Skeletal muscle tissue (tissue), 3 donors: ENCODE measurements at regions not wholly inside any gene's neighbourhood (a gene's known extent, or its start where the extent isn't known, plus 50 kb on each side); places are given as distances from the start of the nearest gene placed in this dataset.

Experiments
- H3K27ac ChIP-seq: one replicate; pipeline ENCODE4 v1.7.0; 2013; ENCODE audit warnings: mild to moderate bottlenecking, low read depth, low read length, inconsistent platforms
- H3K27me3 ChIP-seq, 3 donors: one replicate each; pipeline ENCODE4 v1.7.0; 2013; ENCODE audit warnings: low read length in 3 of 3; ENCODE audit not compliant: control insufficient read depth in 3 of 3, insufficient read depth in 3 of 3
- H3K36me3 ChIP-seq, 3 donors: one replicate each; pipeline ENCODE4 v1.7.0; 2013; ENCODE audit warnings: low read length in 3 of 3; ENCODE audit not compliant: control insufficient read depth in 3 of 3, insufficient read depth in 3 of 3
- H3K4me1 ChIP-seq, 3 donors: one replicate each; pipeline ENCODE4 v1.7.0; 2013; ENCODE audit warnings: low read length in 3 of 3, mild to moderate bottlenecking in 3 of 3; ENCODE audit not compliant: control insufficient read depth in 3 of 3, insufficient read depth in 3 of 3
- H3K4me3 ChIP-seq, 3 donors: one replicate each; pipeline ENCODE4 v1.7.0; 2013; ENCODE audit warnings: low read length in 3 of 3
- H3K9ac ChIP-seq, 3 donors: one replicate each; pipeline ENCODE4 v1.7.0; 2013; ENCODE audit warnings: low read length in 3 of 3, mild to moderate bottlenecking in 3 of 3, moderate library complexity in 2 of 3, low read depth in 1 of 3
- H3K9me3 ChIP-seq, 3 donors: one replicate each; pipeline ENCODE4 v1.7.0; 2013; ENCODE audit warnings: low read length in 3 of 3; ENCODE audit not compliant: control insufficient read depth in 3 of 3
- donor health status: Osteomylitis.

DNA sequence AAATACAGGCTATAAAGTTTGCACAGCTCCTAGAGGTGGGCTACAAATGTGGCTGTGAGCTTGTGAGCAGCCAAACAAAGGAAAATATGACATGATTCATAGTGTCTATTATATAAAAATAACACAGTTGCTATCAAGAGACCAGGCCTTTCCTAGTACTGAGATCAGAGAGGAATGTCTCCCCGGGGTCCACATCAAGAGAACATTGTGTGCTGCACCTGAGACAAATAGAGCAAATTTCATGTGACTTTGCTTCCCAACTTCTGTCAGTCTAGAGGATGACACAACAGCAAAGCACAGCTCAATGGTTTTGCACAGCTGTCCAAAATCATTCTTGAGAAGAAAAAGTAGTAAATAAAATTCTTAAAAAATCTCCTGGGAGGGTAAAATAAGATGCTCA is 297.5 kb upstream of the PRKD1 start:
- H3K4me1 ChIP-seq, result peaks cover 9 to 23% (median 17%) of the 10 kb centered on the region in 3 donors
- H3K27ac ChIP-seq, result no peak overlapping the region
- no peaks in the 10 kb centered on the region for H3K36me3 ChIP-seq
- no peak overlapping the region for H3K9ac ChIP-seq
- H3K9me3 ChIP-seq, result no peaks in the 10 kb centered on the region
- H3K4me3 ChIP-seq, result no peak overlapping the region
- H3K27me3 ChIP-seq, result no peaks in the 10 kb centered on the region

DNA sequence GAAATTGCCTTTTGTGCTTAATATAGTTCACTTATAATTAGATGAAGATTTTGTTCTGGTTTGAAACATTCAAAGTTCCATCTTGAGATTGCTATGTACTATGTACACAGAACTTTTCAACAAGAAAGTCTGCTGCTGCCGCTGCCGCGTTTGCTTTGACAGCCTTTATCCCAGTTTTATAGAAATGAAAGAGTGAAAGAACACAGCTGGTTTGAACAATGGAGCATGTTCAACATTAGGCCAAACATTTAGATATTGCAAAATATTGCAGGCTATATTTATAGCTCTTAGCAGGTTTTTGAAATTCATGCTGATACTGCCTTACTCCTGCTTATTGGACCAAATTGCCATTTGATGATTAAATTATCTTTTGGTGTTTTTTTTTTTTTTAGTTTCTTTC is 299.8 kb upstream of the PRKD1 start:
- peaks cover 4 to 21% (median 16%) of the 10 kb centered on the region in 3 donors for H3K4me1 ChIP-seq
- H3K4me3 ChIP-seq, result no peak overlapping the region
- no peak overlapping the region for H3K9ac ChIP-seq
- no peaks in the 10 kb centered on the region for H3K9me3 ChIP-seq
- no peaks in the 10 kb centered on the region for H3K36me3 ChIP-seq
- H3K27me3 ChIP-seq, result no peaks in the 10 kb centered on the region
- no peak overlapping the region for H3K27ac ChIP-seq

GRCh38 chr14:30227876-30228275 is 300.2 kb upstream of the PRKD1 start:
- Histone ChIP-seq H3K27me3 (no peaks in the 10 kb centered on the region), H3K9me3 (no peaks in the 10 kb centered on the region), H3K9ac (no peak overlapping the region), H3K36me3 (no peaks in the 10 kb centered on the region), H3K4me3 (no peak overlapping the region), H3K4me1 (peaks cover 4 to 21% (median 14%) of the 10 kb centered on the region in 3 donors), H3K27ac (no peak overlapping the region)

DNA sequence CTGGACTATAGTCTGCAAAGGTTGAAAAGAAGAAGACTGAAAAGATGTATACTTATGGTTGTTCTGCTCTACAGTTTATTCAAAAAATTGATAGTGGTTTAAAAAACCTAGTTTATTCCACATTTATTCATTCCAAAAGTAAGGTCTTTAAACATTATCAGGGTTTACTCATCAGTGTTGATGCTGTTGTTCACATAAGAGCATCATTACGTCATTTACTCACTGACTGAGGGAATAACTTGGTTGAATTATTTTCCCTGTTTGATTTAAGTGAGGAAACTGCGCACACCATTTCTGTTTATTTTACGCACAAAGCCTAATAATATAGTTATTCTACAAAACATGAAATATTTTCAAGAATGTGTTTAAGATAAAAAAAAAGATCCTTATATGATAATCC is 303.1 kb upstream of the PRKD1 start:
- H3K9me3 ChIP-seq, result no peaks in the 10 kb centered on the region
- H3K27ac ChIP-seq, result no peak overlapping the region
- no peaks in the 10 kb centered on the region for H3K27me3 ChIP-seq
- H3K4me1 ChIP-seq, result peaks cover 0 to 3% (median 0%) of the 10 kb centered on the region in 3 donors
- H3K9ac ChIP-seq, result no peak overlapping the region
- no peaks in the 10 kb centered on the region for H3K36me3 ChIP-seq
- no peak overlapping the region for H3K4me3 ChIP-seq

DNA sequence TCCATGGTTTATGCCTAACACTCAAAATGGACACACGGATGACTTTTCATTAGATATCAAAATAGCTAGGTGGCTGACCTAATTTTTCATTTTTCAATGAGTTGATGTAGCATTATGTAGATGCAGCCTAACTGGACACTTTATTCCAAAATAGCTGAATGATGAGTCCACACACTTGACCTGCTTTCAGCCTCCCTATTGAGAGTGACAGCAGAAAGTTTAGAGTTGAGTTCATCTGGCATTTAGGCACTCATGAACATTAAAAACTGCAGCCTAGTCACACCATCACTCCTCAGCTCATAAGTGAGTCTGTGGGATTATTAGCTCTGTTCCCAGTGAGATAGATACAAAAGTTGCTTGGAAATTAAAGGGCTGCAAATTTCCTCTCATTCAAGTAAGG is 307.3 kb upstream of the PRKD1 start:
- no peaks in the 10 kb centered on the region for H3K36me3 ChIP-seq
- no peaks in the 10 kb centered on the region for H3K9me3 ChIP-seq
- H3K4me1 ChIP-seq, result no peaks in the 10 kb centered on the region
- H3K27ac ChIP-seq, result no peak overlapping the region
- no peak overlapping the region for H3K4me3 ChIP-seq
- no peaks in the 10 kb centered on the region for H3K27me3 ChIP-seq
- no peak overlapping the region for H3K9ac ChIP-seq

DNA sequence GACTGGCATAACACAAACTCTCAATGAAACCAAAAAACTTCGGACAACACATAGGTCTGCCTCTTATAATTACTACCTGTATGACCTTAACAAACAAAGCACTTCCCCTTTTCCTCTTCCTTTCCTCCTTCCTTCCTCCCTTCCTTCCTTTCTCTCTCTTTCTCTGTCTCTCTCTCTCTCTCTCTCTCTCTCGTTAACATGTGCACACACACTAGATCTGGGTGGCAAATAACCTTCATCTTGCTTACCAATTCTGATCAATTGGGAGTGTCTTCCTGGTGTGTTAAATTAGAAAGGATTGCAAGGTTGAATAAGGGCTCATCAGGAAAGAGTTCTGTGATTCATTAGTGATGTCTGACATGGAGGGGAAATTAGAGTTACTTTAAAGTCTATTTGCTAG is 307.8 kb upstream of the PRKD1 start:
- Histone ChIP-seq H3K4me1 (no peaks in the 10 kb centered on the region), H3K9ac (no peak overlapping the region), H3K36me3 (no peaks in the 10 kb centered on the region), H3K9me3 (no peaks in the 10 kb centered on the region), H3K27ac (no peak overlapping the region), H3K4me3 (no peak overlapping the region), H3K27me3 (no peaks in the 10 kb centered on the region)

GRCh38 chr14:30238936-30239335 is 311.3 kb upstream of the PRKD1 start:
- Histone ChIP-seq H3K9ac (no peak overlapping the region), H3K4me3 (no peak overlapping the region), H3K36me3 (no peaks in the 10 kb centered on the region), H3K27me3 (no peaks in the 10 kb centered on the region), H3K4me1 (no peaks in the 10 kb centered on the region), H3K9me3 (no peaks in the 10 kb centered on the region), H3K27ac (no peak overlapping the region)

- no peaks in the 10 kb centered on the region for H3K9me3 ChIP-seq
- no peaks in the 10 kb centered on the region for H3K27me3 ChIP-seq
- H3K36me3 ChIP-seq, result no peaks in the 10 kb centered on the region
- H3K9ac ChIP-seq, result no peak overlapping the region
- H3K4me1 ChIP-seq, result no peaks in the 10 kb centered on the region
- H3K27ac ChIP-seq, result no peak overlapping the region
- H3K4me3 ChIP-seq, result no peak overlapping the region
Observed at GRCh38 chr14:30240018-30240417, 312.4 kb upstream of the PRKD1 start.

DNA sequence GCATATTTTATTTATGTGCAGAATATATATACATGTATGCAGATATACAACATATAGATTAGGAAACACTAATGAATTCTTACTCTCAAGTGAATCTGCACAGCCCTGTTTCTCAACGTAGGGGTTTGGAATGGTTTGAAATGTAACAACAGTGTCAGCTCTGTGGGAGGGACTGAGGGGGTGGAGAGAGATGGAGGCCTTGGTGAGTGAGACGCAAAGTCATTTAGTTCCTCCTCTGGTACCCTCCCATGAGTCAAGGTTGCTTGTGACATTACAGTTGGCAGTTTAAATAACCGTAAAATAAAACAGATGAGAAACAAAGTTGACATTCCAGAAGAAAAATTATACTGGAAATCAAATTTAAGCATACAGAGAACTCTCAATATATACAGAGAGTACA is 313.0 kb upstream of the PRKD1 start:
- no peak overlapping the region for H3K27ac ChIP-seq
- H3K4me3 ChIP-seq, result no peak overlapping the region
- no peaks in the 10 kb centered on the region for H3K9me3 ChIP-seq
- no peaks in the 10 kb centered on the region for H3K36me3 ChIP-seq
- no peaks in the 10 kb centered on the region for H3K4me1 ChIP-seq
- H3K27me3 ChIP-seq, result no peaks in the 10 kb centered on the region
- no peak overlapping the region for H3K9ac ChIP-seq

GRCh38 chr14:30242744-30243143 is 315.1 kb upstream of the PRKD1 start:
- no peak overlapping the region for H3K9ac ChIP-seq
- no peak overlapping the region for H3K27ac ChIP-seq
- no peaks in the 10 kb centered on the region for H3K4me1 ChIP-seq
- no peaks in the 10 kb centered on the region for H3K27me3 ChIP-seq
- H3K36me3 ChIP-seq, result no peaks in the 10 kb centered on the region
- H3K4me3 ChIP-seq, result no peak overlapping the region
- H3K9me3 ChIP-seq, result no peaks in the 10 kb centered on the region

DNA sequence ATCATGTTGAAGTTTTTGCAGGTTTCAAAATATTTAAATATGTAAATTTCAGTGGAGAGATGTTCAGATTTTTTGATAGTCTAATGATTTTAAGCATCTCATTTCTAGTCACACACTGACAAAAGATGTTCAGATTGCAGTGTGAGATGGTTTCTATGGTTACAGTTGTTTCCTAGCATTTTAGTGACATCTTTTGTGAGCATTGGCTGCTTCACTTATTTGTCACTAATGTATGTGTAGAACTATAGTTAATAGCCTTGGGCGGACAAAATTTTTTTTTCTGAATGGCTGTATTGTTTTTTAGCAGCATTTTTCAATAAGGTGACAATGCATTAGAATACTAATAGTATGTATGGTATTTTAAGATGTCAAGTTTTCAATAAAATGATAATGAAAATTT is 315.6 kb upstream of the PRKD1 start:
- H3K4me3 ChIP-seq, result no peak overlapping the region
- no peaks in the 10 kb centered on the region for H3K4me1 ChIP-seq
- H3K9ac ChIP-seq, result no peak overlapping the region
- H3K36me3 ChIP-seq, result no peaks in the 10 kb centered on the region
- H3K27me3 ChIP-seq, result no peaks in the 10 kb centered on the region
- no peaks in the 10 kb centered on the region for H3K9me3 ChIP-seq
- no peak overlapping the region for H3K27ac ChIP-seq
